Stimulated activated CD8-positive, alpha-beta memory T cell treated with anti-CD3 and anti-CD28 coated beads, Interleukin-7, amount 100 ng/mL, for 48 hours (primary cell): ENCODE measurements at regions not wholly inside any gene's neighbourhood (a gene's known extent, or its start where the extent isn't known, plus 50 kb on each side); places are given as distances from the start of the nearest gene placed in this dataset.
"Not testable (repeated sequence)": the region's sequence is repeated elsewhere in the genome, so short reads cannot be mapped to it uniquely, and the experiment has no call there.

Experiments used
- DNase-seq, 2 donors: peaks; one replicate each; pipeline ENCODE4 v3.0.0-alpha.2; 2020; ENCODE audit warnings: low read depth in 1 of 2; ENCODE audit errors: extremely low read depth in 1 of 2

DNA sequence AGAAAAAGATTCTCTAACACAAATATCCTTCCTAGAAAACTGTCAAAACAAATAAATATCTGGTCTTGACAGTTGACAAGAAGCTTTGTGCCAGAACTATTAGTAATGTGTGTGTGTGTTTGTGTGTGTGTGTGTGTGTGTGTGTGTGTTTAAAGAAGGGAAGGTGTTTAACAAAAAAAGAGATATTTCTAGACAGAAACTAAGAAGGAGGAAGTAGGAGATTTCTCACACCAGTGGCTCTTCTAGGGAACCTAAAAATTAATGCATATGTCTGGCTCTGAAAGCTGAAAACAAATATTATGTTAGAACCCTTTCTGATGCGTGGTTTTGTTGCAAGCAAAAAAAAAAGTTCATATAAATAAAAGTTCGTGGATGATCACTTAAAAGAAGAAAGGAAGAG is 277.5 kb downstream of the RPS4Y2 start:
- no peak for DNase-seq

DNA sequence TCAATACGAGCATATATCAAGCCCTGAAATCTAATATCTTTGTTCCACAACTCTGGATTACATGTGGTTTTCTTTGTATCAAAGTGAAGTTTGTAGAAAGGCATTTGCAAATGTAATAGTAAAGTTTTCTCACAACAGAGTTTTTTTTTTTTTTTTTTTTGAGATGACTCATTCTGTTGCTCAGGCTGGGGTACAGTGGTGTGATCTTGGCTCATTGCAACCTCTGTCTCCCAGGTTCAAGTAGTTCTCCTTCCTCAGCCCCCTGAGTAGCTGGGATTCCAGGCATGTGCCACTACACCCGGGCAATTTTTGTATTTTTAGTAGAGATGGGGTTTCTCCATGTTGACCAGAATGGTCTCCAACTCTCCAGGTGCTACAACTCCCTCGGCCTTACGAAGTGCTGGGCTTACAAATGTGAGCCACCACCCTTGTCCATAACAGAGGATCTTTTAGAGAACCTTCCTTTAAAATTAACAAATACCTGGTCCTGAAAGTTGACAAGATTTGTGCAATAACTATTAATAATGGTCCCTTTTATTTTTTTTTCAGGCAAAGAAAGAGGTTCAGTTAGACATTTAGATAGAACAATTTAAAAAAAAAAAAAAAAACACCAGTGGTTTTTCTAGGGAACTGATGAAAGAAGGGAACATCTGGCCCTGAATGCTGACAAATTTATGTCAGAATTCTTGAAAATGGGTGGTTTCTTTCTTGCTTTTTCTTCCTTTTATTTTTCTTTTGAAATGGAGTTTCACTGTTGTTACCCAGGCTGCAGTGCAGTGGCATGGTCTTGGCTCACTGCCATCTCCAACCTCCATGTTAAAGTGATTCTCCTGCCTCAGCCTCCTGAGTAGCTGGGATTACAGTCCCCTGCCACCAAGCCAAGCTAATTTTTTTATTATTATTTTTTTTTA is 278.5 kb downstream of the RPS4Y2 start:
- DNase-seq = peak in 1 of 2 donors; percentile 7

DNA sequence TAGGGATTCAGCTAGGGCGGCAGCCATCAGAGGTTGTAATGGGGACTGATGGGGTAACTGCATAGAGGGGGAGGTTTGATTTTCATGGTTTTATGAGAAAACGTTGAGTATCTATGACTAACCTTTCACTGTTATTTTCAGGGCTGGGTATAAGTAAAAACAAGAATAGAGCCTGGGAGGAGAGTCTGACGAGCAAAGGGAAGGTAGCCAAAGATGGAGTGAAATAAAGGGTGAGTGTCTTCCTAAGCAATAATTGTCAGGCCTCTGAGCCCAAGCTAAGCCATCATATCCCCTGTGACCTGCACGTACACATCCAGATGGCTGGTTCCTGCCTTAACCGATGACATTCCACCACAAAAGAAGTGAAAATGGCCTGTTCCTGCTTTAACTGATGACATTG is 281.5 kb downstream of the RPS4Y2 start:
- not testable (repeated sequence) for DNase-seq

DNA sequence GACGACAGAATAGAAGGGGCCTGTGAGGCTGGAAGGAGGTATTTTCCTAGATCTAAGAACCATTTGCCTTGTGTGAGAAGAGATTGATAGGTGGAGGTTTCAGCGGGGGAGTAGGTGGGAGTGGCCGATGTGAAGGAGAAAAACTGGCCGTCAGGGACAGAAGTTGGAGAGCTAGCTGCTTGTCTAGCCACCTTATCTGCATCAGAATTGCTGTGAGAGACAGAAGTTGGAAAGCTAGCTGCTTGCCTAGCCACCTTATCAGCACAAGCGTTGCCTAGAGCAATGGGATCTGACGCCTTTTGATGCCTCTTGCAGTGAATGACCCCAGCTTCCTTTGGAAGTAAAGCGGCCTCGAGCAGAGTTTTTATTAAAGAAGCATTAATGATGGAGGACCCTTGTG is 283.9 kb downstream of the RPS4Y2 start:
- DNase-seq = no peak

DNA sequence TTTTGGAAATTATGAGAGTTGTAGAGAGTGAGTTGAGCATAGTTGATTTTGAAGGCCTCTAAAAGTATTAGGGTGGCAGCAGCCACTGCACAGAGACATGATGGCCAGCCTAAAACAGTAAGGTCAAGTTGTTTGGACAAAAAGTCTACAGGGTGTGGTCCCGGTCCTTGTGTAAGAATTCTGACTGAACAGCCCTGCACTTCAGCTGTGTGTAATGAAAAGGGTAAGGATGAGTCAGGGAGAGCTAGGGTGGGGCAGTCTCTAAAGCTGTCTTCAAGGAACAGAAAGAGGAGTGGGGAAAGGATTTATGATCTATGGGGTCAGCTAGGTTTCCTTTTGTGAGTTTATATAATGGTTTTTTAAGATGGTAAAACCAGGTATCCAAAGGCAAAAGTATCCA is 284.8 kb downstream of the RPS4Y2 start:
- not testable (repeated sequence) for DNase-seq

DNA sequence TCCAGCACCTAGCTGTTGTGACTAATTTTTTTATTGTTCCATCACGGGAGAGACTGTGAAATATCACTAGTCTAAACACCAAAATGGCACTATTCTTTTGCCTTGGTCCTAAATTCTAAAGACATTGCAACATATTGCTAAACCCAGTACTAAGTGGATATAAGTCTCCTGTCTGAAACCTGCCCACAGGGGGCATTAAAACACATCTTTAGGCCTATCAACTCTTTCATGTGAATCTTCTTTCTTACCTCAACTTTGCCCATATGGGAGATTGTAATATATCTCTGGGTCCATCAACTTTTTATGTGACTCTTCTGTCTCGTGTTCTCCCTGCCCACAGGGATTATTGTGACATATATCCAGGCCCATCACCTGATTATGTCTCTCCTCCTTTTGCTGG is 317.2 kb downstream of the RPS4Y2 start:
- DNase-seq = no peak

DNA sequence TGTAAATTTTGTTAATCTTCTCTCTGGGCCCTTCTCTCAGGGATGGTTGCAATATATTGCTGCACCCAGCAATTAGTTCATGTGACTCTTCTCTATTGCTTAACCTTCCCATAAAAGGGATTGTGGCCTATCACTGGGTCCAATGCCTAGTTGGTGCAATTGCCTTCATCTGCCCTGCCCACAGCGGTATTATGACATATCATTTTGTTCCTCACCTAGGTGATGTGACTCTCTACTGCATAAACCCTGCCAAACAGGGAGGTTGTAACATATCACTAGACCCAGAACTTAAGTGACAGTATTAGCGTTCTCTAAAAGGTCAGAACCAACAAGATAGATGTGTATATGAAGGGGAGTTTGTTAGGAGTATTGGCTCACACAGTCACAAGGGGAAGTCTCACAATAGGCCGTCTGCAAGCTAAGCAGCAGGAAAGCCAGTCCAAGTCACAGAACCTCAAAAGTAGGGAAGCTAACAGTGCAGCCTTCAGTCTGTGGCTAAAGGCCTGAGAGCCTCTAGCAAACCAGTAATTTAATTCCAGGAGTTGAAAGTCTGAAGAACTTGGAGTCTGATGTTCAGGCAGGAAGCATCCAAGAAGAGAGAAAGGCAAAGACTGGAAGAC is 317.8 kb downstream of the RPS4Y2 start:
- DNase-seq = no peak

DNA sequence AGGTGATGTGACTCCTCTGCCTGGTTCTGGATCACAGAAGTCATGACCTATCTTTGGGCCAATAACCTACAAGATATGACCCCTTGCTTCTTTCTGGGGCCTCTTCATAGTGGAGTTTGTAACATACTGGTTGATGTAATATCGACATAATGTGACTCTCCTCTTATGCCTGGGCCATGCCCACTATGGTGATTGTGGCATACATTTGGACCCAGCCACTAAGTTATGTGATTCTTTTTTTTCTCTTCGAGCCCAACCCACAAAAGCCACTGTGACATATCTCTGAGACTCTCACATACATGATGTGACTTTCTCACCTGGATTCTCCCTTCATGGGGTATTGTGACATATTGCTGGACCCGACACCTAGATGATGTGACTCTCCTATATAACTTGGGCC is 319.8 kb downstream of the RPS4Y2 start:
- no peak for DNase-seq

DNA sequence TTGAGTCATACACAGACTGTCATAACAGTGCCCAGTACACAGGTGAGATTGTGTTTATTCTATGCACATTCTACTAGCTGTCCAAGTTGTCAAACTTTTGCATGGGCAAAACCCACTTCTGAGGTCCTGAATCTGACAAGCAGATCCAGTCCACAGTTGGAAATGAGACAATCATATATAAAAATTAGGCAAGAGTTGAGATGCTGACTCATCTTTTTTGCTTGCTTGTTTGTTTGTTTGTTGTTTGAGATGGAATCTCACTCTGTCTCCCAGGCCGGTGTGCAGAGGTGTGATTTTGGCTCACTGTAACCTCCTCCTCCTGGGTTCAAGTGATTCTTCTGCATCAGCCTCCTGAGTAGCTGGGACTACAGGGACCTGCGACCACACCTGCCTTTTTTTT is 323.8 kb downstream of the RPS4Y2 start:
- DNase-seq = no peak

DNA sequence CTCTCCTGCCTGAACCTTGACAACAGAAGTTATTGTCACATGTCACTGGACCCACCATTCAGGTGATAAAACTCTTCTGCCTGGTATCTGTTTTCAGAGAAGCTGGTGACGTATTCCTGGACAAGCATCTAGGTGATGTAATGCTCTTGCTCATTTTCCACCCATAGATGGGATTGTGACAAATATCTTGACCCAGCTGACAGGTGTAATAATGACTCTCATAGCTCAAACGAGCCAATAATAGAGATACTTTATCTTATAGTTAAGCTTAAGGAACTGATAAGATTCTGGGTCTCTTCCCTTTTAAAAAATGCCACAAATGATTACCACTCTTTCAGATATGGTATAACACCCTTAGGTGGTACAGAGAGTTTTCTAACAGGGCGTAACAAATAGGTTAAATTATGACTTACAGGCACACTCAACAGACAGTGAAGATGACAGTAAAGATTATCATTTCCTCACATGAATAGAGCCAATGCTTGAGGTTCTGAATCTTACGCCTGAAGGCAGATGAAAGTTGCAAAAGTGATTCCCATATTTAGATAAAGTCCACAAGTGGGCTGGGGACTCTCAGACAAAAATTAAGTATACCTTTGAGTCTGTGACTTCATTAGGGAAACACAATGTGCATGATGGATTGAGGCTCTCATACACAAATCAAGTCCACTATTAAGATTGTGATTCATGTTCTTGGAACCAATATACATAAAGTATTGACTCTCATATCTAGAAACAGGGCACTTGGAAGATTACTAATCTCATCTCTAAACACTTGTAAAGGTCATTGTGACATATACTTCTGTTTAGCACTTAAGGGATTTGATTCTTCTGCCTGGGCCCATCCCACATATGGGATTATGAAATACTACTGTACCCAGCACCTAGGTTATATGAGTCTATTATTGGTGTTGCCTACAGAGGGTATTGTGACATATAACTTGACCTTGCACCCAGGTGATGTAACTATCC is 326.0 kb downstream of the RPS4Y2 start:
- DNase-seq = no peak

DNA sequence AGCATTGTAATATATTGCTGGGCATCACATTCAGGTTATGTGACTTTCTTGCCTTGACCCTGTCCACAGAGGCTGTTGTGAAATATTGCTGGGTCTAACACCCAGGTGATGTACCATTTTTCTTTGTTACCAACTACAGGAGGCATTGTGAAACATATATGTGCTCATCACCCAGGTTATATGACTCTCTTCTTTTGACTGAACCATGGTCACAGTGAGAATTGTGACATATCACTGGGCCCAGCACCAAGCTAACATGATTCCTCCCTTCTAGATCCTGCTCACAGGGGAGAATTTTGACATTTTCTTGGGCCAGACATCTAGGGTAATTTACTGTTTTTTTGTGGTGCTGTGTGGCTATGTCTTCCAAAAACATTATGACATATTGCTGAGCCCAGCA is 326.7 kb downstream of the RPS4Y2 start:
- DNase-seq = no peak

DNA sequence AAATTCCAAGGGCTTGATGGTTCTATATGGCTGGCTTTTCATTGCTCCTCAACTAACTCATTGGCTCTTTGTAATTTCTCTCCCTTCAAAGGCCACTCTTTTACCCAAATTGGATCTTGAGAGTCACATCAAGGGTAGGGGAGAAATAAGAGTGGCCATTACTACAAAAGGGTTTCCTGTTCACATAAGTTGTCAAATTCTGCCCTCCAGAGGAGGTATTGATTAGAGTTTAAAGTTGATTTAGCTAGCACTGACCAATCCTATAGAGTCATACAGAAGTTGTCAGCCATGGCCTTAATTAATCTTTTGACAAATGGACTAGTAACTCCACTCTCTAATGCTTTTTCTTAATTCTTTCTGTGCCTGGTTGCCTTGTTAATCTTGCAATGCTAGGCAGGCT is 336.0 kb downstream of the RPS4Y2 start:
- no peak for DNase-seq

DNA sequence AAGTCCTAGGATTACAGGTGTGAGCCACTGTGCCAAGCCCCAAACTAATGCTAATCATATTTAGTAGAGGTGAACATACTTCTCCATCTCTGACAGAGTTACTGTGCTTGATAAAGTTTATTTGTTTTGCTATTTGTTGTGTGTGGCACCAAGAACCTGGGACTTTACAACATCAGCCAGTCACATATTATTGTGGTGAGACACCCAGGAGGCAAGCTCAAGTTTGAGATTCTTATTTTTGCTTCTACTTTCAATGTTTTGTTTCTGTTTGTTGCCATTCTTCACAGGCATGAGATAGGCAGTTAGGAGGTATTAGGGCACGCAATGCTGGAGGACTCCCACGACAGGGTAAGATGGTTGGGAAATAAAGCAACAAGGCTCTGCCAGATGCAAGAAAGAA is 346.6 kb downstream of the RPS4Y2 start:
- no peak for DNase-seq

DNA sequence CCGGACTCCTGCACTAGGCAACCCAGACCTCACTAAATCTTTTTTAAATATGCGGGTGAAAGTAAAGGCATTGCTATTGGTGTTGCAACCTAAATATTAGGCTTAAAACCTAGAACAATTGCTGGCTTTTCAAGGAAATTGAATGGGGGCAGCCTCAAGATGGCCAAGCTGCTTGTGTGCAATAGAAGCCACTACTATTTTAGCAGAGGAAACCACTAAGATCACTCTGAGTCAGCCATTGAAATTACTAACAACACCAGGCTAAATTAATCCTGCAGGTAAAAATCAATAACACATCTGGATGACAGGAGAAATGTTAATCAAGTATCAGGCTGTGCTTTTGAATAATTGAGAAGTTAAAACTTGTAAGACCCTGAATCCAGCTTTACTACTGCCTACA is 348.0 kb downstream of the RPS4Y2 start:
- no peak for DNase-seq

DNA sequence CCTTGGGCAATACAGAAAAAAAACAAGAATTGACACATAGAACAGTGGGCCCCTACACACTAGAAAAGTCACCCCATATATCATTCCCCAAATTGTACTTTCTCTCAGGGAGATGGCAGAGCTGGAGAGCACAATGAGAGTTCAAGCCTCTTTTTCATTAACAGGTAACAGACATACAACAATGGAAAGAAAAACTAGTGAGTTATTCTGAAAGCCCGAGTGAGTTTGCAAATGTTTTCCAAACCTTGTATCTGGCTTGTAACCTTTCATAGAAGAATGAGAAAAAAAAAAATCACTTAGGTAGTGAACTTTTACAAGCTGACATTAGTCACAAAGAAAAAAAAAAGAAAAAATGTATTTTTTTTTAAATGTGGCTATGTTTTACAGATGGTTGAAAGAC is 349.6 kb downstream of the RPS4Y2 start:
- no peak for DNase-seq

DNA sequence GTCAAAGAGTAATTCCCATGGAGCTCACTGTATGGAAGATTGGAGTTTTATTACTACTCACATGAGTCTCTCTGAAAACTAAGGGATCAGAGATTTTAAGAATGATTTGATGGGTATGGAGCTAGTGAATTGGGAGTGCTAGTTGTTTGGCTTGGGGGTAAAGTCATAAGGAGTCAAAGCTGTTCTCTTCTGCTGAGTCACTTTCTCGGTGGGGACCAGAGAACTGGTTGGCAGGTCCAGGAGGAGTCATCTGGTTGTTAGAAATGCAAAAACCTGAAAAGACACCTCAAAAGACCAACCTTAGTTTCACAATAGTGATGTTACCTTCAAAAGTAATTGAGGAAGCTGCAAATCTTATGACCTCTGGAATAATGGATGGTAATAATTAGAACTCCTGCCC is 355.4 kb downstream of the RPS4Y2 start:
- no peak for DNase-seq

DNA sequence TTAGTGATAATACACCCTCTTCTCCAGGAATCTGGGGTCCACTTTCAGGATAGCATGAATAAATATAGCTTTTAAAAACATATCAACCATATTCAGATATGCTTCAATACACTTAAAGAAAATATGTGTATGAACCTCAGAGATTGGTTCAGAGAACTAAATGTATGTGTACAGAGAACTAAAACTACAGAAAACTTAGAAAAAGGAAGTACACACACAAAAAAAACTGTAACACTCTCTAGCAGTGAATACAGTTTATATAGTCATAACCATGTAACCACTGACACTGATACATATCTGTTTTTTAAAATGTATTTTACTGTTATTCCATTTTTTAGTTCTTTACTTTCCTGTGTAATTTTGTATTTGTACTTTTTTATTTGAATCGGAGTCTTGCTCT is 365.2 kb downstream of the RPS4Y2 start:
- DNase-seq = no peak

DNA sequence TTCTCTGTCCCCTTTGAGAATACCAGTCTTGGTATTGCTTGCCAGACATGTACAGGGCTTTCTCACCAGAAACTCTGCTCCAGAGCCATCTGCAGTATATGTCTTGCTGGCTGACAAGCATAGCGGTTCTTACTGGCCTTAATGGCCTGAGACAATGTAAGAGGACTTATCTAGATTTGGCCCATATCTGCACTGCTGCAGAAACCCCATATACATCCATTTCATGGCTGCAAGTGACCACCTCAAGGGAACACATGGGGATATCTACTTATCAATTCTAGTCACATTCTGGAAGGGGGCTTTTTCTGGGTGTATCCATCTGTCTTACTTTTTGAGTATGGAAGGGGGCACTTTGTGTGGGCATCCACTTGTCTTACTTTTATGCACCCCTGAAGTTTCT is 375.5 kb upstream of the RBMY1B start:
- DNase-seq = no peak

DNA sequence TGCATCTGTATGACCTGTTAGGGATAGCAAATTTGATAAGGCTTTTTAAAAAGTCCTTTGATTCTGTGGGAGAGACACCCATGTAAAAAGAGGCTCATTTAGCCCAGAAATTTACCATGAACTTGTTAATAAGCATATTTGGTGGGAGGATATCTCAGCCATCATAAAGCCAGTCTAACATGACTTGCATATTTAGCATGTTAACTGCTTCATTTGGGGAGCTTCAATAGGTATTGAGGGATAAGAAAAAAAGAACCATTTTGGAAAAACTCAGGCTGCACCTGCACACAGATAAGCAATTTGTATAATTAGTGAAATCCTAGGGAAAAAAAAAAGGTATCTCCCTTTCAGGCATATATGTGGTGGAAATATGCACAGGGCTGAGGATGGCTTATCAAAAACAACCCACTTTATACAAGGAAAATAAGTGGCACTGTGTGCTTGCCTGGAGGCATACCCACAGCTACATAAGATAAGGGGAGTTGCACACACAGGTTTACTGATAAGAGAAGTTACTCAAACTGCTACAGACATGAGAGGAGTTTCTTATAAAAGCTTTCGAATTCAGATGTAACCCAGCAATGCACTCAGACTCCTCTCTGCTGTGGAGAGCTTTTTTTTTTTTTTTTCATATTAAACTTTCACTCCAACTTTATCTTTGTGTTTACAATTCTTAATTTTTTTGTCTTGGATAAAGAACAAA is 372.9 kb upstream of the RBMY1B start:
- no peak for DNase-seq

DNA sequence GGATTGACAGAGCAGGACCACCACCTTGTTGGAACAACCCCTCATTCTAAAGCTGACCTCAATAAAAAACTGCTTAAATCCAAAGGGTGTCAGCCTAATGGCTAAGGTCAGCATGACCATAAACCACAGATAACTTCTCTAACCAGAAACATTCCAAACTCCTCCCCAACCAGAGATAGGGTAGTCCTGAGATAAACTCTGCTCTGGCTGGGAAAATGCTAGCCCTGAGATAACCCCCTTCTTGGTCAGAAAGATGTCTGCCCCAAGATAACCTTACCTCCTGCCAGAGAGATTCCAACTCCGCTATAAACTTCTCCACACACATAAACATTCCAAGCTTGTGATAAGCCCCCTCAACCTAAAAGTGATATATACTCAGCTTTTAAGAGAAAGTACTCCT is 364.8 kb upstream of the RBMY1B start:
- no peak for DNase-seq

DNA sequence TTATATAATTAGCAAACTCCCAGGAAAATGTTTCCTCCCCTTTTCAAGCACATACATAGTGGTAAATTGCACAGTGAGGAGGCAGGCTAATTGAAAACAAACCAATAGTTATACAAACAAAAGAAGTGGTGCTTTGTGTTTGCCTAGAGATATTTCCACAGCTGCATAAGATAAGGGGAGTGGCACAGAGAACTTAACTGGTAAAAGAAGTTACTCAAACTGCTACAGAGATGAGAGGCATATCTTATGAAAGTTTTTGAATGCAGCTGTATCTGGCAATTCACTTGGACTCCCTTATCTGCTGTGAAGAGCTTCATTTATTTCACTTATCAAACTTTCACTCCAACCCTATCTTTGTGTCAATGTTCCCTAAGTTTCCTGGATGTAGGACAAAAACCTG is 361.2 kb upstream of the RBMY1B start:
- no peak for DNase-seq
